ENCODE measurements at regions not wholly inside any gene's neighbourhood (a gene's known extent, or its start where the extent isn't known, plus 50 kb on each side); places are given as distances from the start of the nearest gene placed in this dataset.

- Mint-ChIP-seq H3K4me3 (ENCODE audit: low read depth) (no peak overlapping the region), H3K27ac (no peak overlapping the region), H3K36me3 (ENCODE audit: low read depth) (no peaks in the 10 kb centered on the region), H3K4me1 (ENCODE audit: low read depth) (peaks cover 32% of the 10 kb centered on the region), H3K27me3 (ENCODE audit: low read depth) (peaks cover 2% of the 10 kb centered on the region), H3K9me3 (no peaks in the 10 kb centered on the region)
- intact Hi-C loops (cut with micrococcal nuclease): no loop called here
- DNase-seq (ENCODE audit: low spot score): no peak
Measured at GRCh38 chr1:116259663-116260062, 113.4 kb upstream of the ATP1A1 start.

- Mint-ChIP-seq H3K9me3 (no peaks in the 10 kb centered on the region), H3K4me3 (ENCODE audit: low read depth) (no peak overlapping the region), H3K27ac (no peak overlapping the region), H3K4me1 (ENCODE audit: low read depth) (peaks cover 27% of the 10 kb centered on the region), H3K27me3 (ENCODE audit: low read depth) (peaks cover 2% of the 10 kb centered on the region), H3K36me3 (ENCODE audit: low read depth) (no peaks in the 10 kb centered on the region)
- intact Hi-C loops (cut with micrococcal nuclease): no loop called here
- no peak for DNase-seq (ENCODE audit: low spot score)
Measured at GRCh38 chr1:116260115-116260514, 112.9 kb upstream of the ATP1A1 start.

- intact Hi-C loops (cut with micrococcal nuclease): no loop called here
- no peak overlapping the region for H3K27ac Mint-ChIP-seq
- no peaks in the 10 kb centered on the region for H3K9me3 Mint-ChIP-seq
- peaks cover 25% of the 10 kb centered on the region for H3K4me1 Mint-ChIP-seq (ENCODE audit: low read depth)
- H3K4me3 Mint-ChIP-seq (ENCODE audit: low read depth): no peak overlapping the region
- DNase-seq (ENCODE audit: low spot score): no peak
- no peaks in the 10 kb centered on the region for H3K36me3 Mint-ChIP-seq (ENCODE audit: low read depth)
- peaks cover 2% of the 10 kb centered on the region for H3K27me3 Mint-ChIP-seq (ENCODE audit: low read depth)
Measured at GRCh38 chr1:116260621-116261020, 112.4 kb upstream of the ATP1A1 start.

GRCh38 chr1:116261227-116261626 lies 111.8 kb upstream of the ATP1A1 start:
- H3K27me3 Mint-ChIP-seq (ENCODE audit: low read depth): peaks cover 2% of the 10 kb centered on the region
- H3K4me1 Mint-ChIP-seq (ENCODE audit: low read depth): peaks cover 25% of the 10 kb centered on the region
- no peak overlapping the region for H3K27ac Mint-ChIP-seq
- DNase-seq (ENCODE audit: low spot score): no peak
- intact Hi-C loops (cut with micrococcal nuclease): no loop called here
- no peak overlapping the region for H3K4me3 Mint-ChIP-seq (ENCODE audit: low read depth)
- no peaks in the 10 kb centered on the region for H3K36me3 Mint-ChIP-seq (ENCODE audit: low read depth)
- no peaks in the 10 kb centered on the region for H3K9me3 Mint-ChIP-seq

- no peak overlapping the region for H3K4me3 Mint-ChIP-seq (ENCODE audit: low read depth)
- DNase-seq (ENCODE audit: low spot score): no peak
- no peaks in the 10 kb centered on the region for H3K9me3 Mint-ChIP-seq
Measured at GRCh38 chr1:116262207-116262994, 110.6 kb upstream of the ATP1A1 start.

GRCh38 chr1:116262995-116263385 lies 110.1 kb upstream of the ATP1A1 start:
- H3K27ac Mint-ChIP-seq: no peak overlapping the region
- no peaks in the 10 kb centered on the region for H3K9me3 Mint-ChIP-seq
- no peaks in the 10 kb centered on the region for H3K36me3 Mint-ChIP-seq (ENCODE audit: low read depth)
- peaks cover 16% of the 10 kb centered on the region for H3K4me1 Mint-ChIP-seq (ENCODE audit: low read depth)
- no peaks in the 10 kb centered on the region for H3K27me3 Mint-ChIP-seq (ENCODE audit: low read depth)
- no peak overlapping the region for H3K4me3 Mint-ChIP-seq (ENCODE audit: low read depth)
- intact Hi-C loops (cut with micrococcal nuclease): no loop called here
- DNase-seq (ENCODE audit: low spot score): no peak

More at GRCh38 chr1:116262207-116262994, 110.6 kb upstream of the ATP1A1 start:
- intact Hi-C loops (cut with micrococcal nuclease): no loop called here
- Mint-ChIP-seq H3K4me1 (ENCODE audit: low read depth) (peaks cover 22% of the 10 kb centered on the region), H3K36me3 (ENCODE audit: low read depth) (no peaks in the 10 kb centered on the region), H3K27me3 (ENCODE audit: low read depth) (no peaks in the 10 kb centered on the region), H3K27ac (no peak overlapping the region)

GRCh38 chr1:116265931-116266863 lies 106.8 kb upstream of the ATP1A1 start:
- Mint-ChIP-seq H3K27ac (no peak overlapping the region), H3K27me3 (ENCODE audit: low read depth) (peaks cover 3% of the 10 kb centered on the region), H3K9me3 (no peaks in the 10 kb centered on the region), H3K4me1 (ENCODE audit: low read depth) (peaks cover under 1% of the 10 kb centered on the region), H3K36me3 (ENCODE audit: low read depth) (no peaks in the 10 kb centered on the region), H3K4me3 (ENCODE audit: low read depth) (no peak overlapping the region)
- DNase-seq (ENCODE audit: low spot score): no peak
- intact Hi-C loops (cut with micrococcal nuclease): no loop called here

- Mint-ChIP-seq H3K4me3 (ENCODE audit: low read depth) (no peak overlapping the region), H3K36me3 (ENCODE audit: low read depth) (no peaks in the 10 kb centered on the region), H3K9me3 (no peaks in the 10 kb centered on the region), H3K4me1 (ENCODE audit: low read depth) (no peaks in the 10 kb centered on the region), H3K27me3 (ENCODE audit: low read depth) (peaks cover 6% of the 10 kb centered on the region), H3K27ac (no peak overlapping the region)
- intact Hi-C loops (cut with micrococcal nuclease): no loop called here
- DNase-seq (ENCODE audit: low spot score): no peak
Measured at GRCh38 chr1:116266864-116267212, 106.2 kb upstream of the ATP1A1 start.

- Mint-ChIP-seq H3K4me3 (ENCODE audit: low read depth) (no peak overlapping the region), H3K27me3 (ENCODE audit: low read depth) (peaks cover 6% of the 10 kb centered on the region), H3K4me1 (ENCODE audit: low read depth) (no peaks in the 10 kb centered on the region), H3K27ac (no peak overlapping the region), H3K36me3 (ENCODE audit: low read depth) (no peaks in the 10 kb centered on the region), H3K9me3 (no peaks in the 10 kb centered on the region)
- intact Hi-C loops (cut with micrococcal nuclease): no loop called here
- no peak for DNase-seq (ENCODE audit: low spot score)
Measured at GRCh38 chr1:116268211-116268610, 104.8 kb upstream of the ATP1A1 start.

GRCh38 chr1:116270316-116271057 lies 102.6 kb upstream of the ATP1A1 start:
- no peak for DNase-seq (ENCODE audit: low spot score)
- Mint-ChIP-seq H3K36me3 (ENCODE audit: low read depth) (no peaks in the 10 kb centered on the region), H3K9me3 (no peaks in the 10 kb centered on the region), H3K27me3 (ENCODE audit: low read depth) (peaks cover 6% of the 10 kb centered on the region), H3K27ac (no peak overlapping the region), H3K4me1 (ENCODE audit: low read depth) (no peaks in the 10 kb centered on the region), H3K4me3 (ENCODE audit: low read depth) (no peak overlapping the region)
- intact Hi-C loops (cut with micrococcal nuclease): no loop called here

- Mint-ChIP-seq H3K4me3 (ENCODE audit: low read depth) (no peak overlapping the region), H3K36me3 (ENCODE audit: low read depth) (no peaks in the 10 kb centered on the region), H3K9me3 (no peaks in the 10 kb centered on the region), H3K27ac (no peak overlapping the region), H3K27me3 (ENCODE audit: low read depth) (peaks cover 6% of the 10 kb centered on the region), H3K4me1 (ENCODE audit: low read depth) (no peaks in the 10 kb centered on the region)
- DNase-seq (ENCODE audit: low spot score): no peak
- intact Hi-C loops (cut with micrococcal nuclease): no loop called here
Measured at GRCh38 chr1:116273042-116273783, 99.8 kb upstream of the ATP1A1 start.

GRCh38 chr1:116276532-116276931 lies 96.5 kb upstream of the ATP1A1 start:
- Mint-ChIP-seq H3K9me3 (no peaks in the 10 kb centered on the region), H3K4me1 (ENCODE audit: low read depth) (no peaks in the 10 kb centered on the region), H3K36me3 (ENCODE audit: low read depth) (no peaks in the 10 kb centered on the region), H3K27me3 (ENCODE audit: low read depth) (peaks cover 15% of the 10 kb centered on the region), H3K27ac (no peak overlapping the region), H3K4me3 (ENCODE audit: low read depth) (no peak overlapping the region)
- intact Hi-C loops (cut with micrococcal nuclease): no loop called here
- DNase-seq (ENCODE audit: low spot score): no peak

All from activated T-helper 2 cell treated with anti-CD3 and anti-CD28 coated beads, Interferon-gamma antibody, Interleukin-2, Interleukin-4, amounts not matched to agents 10 μg/mL and 5 μg/mL and 100 μg/mL, durations not matched to agents 14 hours and 24 hours and 36 hours (primary cell).